ENCODE measurements at regions not wholly inside any gene's neighbourhood (a gene's known extent, or its start where the extent isn't known, plus 50 kb on each side); places are given as distances from the start of the nearest gene placed in this dataset.

DNA sequence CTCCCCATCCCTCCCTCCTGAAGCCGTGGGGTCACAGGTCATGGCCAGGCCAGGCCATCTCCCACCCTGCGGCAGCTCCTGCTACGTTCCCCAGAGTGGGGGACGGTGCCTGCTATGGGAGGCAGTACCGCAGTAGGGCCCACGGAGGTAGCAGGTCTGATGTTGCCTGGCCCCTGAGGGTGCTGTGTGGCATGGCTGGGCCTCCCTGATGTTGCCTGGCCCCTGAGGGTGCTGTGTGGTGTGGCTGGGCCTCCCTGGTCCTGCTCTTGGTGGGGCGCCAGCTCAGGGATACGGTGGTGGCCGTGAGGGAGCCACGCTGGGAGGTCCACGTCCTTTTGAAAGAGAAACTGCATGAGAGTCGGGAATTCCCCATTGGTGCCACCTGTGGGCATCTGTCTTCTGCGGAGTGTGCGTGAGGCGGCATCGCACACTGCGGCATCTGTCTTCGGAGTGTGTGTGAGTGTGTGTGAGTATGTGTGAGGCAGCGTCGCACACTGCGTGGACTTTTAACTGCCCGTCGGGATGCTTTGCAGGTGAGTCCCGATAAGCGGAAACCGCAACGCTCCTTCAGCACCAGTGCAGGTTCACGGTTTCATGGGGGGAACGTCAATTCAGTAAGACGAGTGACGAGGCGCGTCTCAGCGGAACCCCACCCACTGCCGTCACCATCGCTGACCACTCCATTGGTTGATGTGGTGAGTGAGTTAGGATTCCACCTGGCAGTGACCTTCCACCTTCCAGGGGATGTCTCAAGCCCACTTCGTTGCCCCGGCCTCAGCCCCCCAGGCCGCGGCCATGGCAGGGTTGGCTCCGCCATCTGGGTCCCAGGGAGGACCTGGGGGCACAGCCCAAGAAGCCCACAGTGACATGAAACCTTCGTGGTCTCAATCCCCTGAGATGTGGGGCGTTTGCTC lies 51.2 kb upstream of the CFAP46 start:
- Mint-ChIP-seq H3K4me3 (no peak overlapping the region), H3K4me1 (no peaks in the 10 kb centered on the region), H3K27ac (no peak overlapping the region), H3K27me3 (peaks cover 4% of the 10 kb centered on the region), H3K36me3 (ENCODE audit: low read depth) (no peaks in the 10 kb centered on the region)
- H3K9me3 ChIP-seq (ENCODE audit: control insufficient read depth, low read length, poor library complexity, severe bottlenecking) = no peaks in the 10 kb centered on the region
- DNase-seq (no peak), ATAC-seq (no peak)

GRCh38 chr10:132992433-132993215 lies 50.3 kb upstream of the CFAP46 start:
- no peak for ATAC-seq
- no peaks in the 10 kb centered on the region for H3K9me3 ChIP-seq (ENCODE audit: control insufficient read depth, low read length, poor library complexity, severe bottlenecking)
- DNase-seq = no peak
- H3K4me3 Mint-ChIP-seq = no peak overlapping the region
- H3K4me1 Mint-ChIP-seq = no peaks in the 10 kb centered on the region
- H3K27ac Mint-ChIP-seq = no peak overlapping the region
- H3K27me3 Mint-ChIP-seq = peaks cover 4% of the 10 kb centered on the region
- no peaks in the 10 kb centered on the region for H3K36me3 Mint-ChIP-seq (ENCODE audit: low read depth)
